ENCODE measurements at regions not wholly inside any gene's neighbourhood (a gene's known extent, or its start where the extent isn't known, plus 50 kb on each side); places are given as distances from the start of the nearest gene placed in this dataset.

GRCh38 chr3:74534611-74535010 is 79.8 kb downstream of the CNTN3 start:
- no peak overlapping the region for H3K4me3 ChIP-seq (ENCODE audit: low read depth, low read length)
- TF ChIP-seq MAX (IDR thresholded peaks at IDR 0.05; ENCODE audit: low read depth, low read length), result no peak
- TF ChIP-seq POLR2A (IDR thresholded peaks at IDR 0.05; ENCODE audit: extremely low read depth, insufficient read length), result no peak
- TF ChIP-seq CTCF (IDR thresholded peaks at IDR 0.05; ENCODE audit: low read depth, low read length), result no peak
- no peak for TF ChIP-seq MYC (IDR thresholded peaks at IDR 0.05; ENCODE audit: low read depth, low read length)
- no peak for DNase-seq (ENCODE audit: low read depth)

- no peak overlapping the region for H3K4me3 ChIP-seq (ENCODE audit: low read depth, low read length)
- TF ChIP-seq MAX (IDR thresholded peaks at IDR 0.05; ENCODE audit: low read depth, low read length) (no peak), MYC (IDR thresholded peaks at IDR 0.05; ENCODE audit: low read depth, low read length) (no peak), POLR2A (IDR thresholded peaks at IDR 0.05; ENCODE audit: extremely low read depth, insufficient read length) (no peak), CTCF (IDR thresholded peaks at IDR 0.05; ENCODE audit: low read depth, low read length) (no peak)
- DNase-seq (ENCODE audit: low read depth), result no peak
Measured at GRCh38 chr3:74532446-74532845, 82.0 kb downstream of the CNTN3 start.

GRCh38 chr3:74531491-74531890 is 83.0 kb downstream of the CNTN3 start:
- no peak overlapping the region for H3K4me3 ChIP-seq (ENCODE audit: low read depth, low read length)
- DNase-seq (ENCODE audit: low read depth), result no peak
- TF ChIP-seq MAX (IDR thresholded peaks at IDR 0.05; ENCODE audit: low read depth, low read length), result no peak

- H3K4me3 ChIP-seq (ENCODE audit: low read depth, low read length), result no peak overlapping the region
- no peak for DNase-seq (ENCODE audit: low read depth)
- no peak for TF ChIP-seq MYC (IDR thresholded peaks at IDR 0.05; ENCODE audit: low read depth, low read length)
- 0 out of 2 replicates have a peak, but pooled peaks have one; percentile 28 for TF ChIP-seq MAX (IDR thresholded peaks at IDR 0.05; ENCODE audit: low read depth, low read length)
Measured at GRCh38 chr3:74529145-74529544, 85.3 kb downstream of the CNTN3 start.

GRCh38 chr3:74527566-74527965 is 86.9 kb downstream of the CNTN3 start:
- DNase-seq (ENCODE audit: low read depth), result no peak
- H3K4me3 ChIP-seq (ENCODE audit: low read depth, low read length), result no peak overlapping the region
- TF ChIP-seq MAX (IDR thresholded peaks at IDR 0.05; ENCODE audit: low read depth, low read length) (no peak), CTCF (IDR thresholded peaks at IDR 0.05; ENCODE audit: low read depth, low read length) (no peak), POLR2A (IDR thresholded peaks at IDR 0.05; ENCODE audit: extremely low read depth, insufficient read length) (no peak), MYC (IDR thresholded peaks at IDR 0.05; ENCODE audit: low read depth, low read length) (no peak)

- no peak overlapping the region for H3K4me3 ChIP-seq (ENCODE audit: low read depth, low read length)
- no peak for DNase-seq (ENCODE audit: low read depth)
- no peak for TF ChIP-seq MAX (IDR thresholded peaks at IDR 0.05; ENCODE audit: low read depth, low read length)
- no peak for TF ChIP-seq CTCF (IDR thresholded peaks at IDR 0.05; ENCODE audit: low read depth, low read length)
- no peak for TF ChIP-seq POLR2A (IDR thresholded peaks at IDR 0.05; ENCODE audit: extremely low read depth, insufficient read length)
Measured at GRCh38 chr3:74523811-74524210, 90.6 kb downstream of the CNTN3 start.

GRCh38 chr3:74520895-74521294 is 93.6 kb downstream of the CNTN3 start:
- DNase-seq (ENCODE audit: low read depth), result no peak
- TF ChIP-seq MAX (IDR thresholded peaks at IDR 0.05; ENCODE audit: low read depth, low read length), result no peak
- no peak for TF ChIP-seq MYC (IDR thresholded peaks at IDR 0.05; ENCODE audit: low read depth, low read length)
- no peak for TF ChIP-seq POLR2A (IDR thresholded peaks at IDR 0.05; ENCODE audit: extremely low read depth, insufficient read length)
- no peak for TF ChIP-seq CTCF (IDR thresholded peaks at IDR 0.05; ENCODE audit: low read depth, low read length)
- H3K4me3 ChIP-seq (ENCODE audit: low read depth, low read length), result no peak overlapping the region
